Esophagus (tissue), 2 donors: ENCODE measurements at regions not wholly inside any gene's neighbourhood (a gene's known extent, or its start where the extent isn't known, plus 50 kb on each side); places are given as distances from the start of the nearest gene placed in this dataset.

ENCODE experiments used
- H3K27ac ChIP-seq, 2 donors: one replicate each; pipeline ENCODE4 v1.5.1; 2013; ENCODE audit warnings: low read depth in 2 of 2, mild to moderate bottlenecking in 2 of 2, inconsistent platforms in 1 of 2, low read length in 1 of 2, moderate library complexity in 1 of 2
- H3K27me3 ChIP-seq, 2 donors: one replicate each; pipeline ENCODE4 v1.6.1; 2013; ENCODE audit warnings: low read length in 2 of 2, control low read depth in 1 of 2, mild to moderate bottlenecking in 1 of 2; ENCODE audit not compliant: insufficient read depth in 2 of 2, control insufficient read depth in 1 of 2
- H3K36me3 ChIP-seq, 2 donors: one replicate each; pipeline ENCODE4 v1.6.1; 2013; ENCODE audit warnings: low read length in 1 of 2; ENCODE audit not compliant: control insufficient read depth in 2 of 2, insufficient read depth in 2 of 2
- H3K4me1 ChIP-seq, 2 donors: one replicate each; pipeline ENCODE4 v1.6.1; 2013; ENCODE audit warnings: low read length in 1 of 2; ENCODE audit not compliant: control insufficient read depth in 2 of 2, insufficient read depth in 2 of 2
- H3K4me3 ChIP-seq, 2 donors: one replicate each; pipeline ENCODE4 v1.5.1; 2013; ENCODE audit warnings: low read length in 2 of 2, mild to moderate bottlenecking in 2 of 2, low read depth in 1 of 2, moderate library complexity in 1 of 2
- H3K9me3 ChIP-seq, 2 donors: one replicate each; pipeline ENCODE4 v1.6.1; 2013; ENCODE audit warnings: mild to moderate bottlenecking in 2 of 2, low read depth in 1 of 2, low read length in 1 of 2, moderate library complexity in 1 of 2; ENCODE audit not compliant: control insufficient read depth in 2 of 2, insufficient read depth in 1 of 2
- WGBS, 2 donors: extraction: QIAGEN DNeasy Blood & Tissue Kit; methylation state at CpG; one replicate each; pipeline ENCODE4 v1.1.7; 2013; 5-methylcytosine and 5-hydroxymethylcytosine counted together
- donor health status: healthy with polysubstance abuse.
- donor health status: Bipolar disorder and iron deficiency.

DNA sequence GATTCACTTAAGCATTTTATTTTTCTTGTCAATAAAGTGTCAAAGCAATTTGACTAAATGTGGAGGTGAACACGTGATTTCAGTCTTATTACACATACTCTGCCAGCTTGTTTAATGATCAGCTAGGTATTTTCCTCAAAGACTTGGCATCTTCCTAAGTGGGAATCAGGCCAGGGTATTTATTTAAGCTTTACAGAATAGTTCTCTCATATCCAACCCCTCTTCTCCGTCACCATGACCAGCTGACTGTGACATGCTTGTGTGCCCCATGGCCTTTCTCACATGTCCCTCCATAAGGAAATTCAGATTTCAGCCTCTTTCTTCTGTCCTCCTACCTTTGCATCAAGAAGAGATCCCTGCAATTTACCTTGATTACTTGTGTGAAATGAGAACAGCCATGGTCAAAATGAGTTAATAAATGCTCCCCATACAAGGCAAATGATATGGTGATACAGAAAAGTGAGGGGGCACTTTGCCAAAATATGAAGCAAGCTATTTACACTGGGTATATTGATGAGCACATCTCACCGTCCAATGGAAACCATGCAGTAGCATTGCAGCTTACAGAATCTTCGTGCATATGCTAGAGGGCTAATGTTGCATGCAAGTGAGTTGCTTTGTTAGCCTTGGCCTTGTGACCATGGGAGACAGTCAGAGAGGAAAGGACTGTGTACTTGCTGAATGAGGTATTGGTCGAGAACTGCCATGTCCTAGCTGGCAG, 202.2 kb downstream of the RNF152 start:
- 67 to 70% methylated on average over 5 of the region's 5 CpGs for WGBS, 2 donors
- no peaks in the 10 kb centered on the region for H3K36me3 ChIP-seq
- H3K4me1 ChIP-seq, result no peaks in the 10 kb centered on the region
- H3K27me3 ChIP-seq, result no peaks in the 10 kb centered on the region
- H3K4me3 ChIP-seq, result no peak overlapping the region
- no peak overlapping the region for H3K27ac ChIP-seq
- no peaks in the 10 kb centered on the region for H3K9me3 ChIP-seq

- no peaks in the 10 kb centered on the region for H3K9me3 ChIP-seq
- WGBS, 2 donors, result 79 to 88% methylated on average over 8 of the region's 8 CpGs
- no peaks in the 10 kb centered on the region for H3K27me3 ChIP-seq
- H3K36me3 ChIP-seq, result no peaks in the 10 kb centered on the region
- no peaks in the 10 kb centered on the region for H3K4me1 ChIP-seq
- no peak overlapping the region for H3K4me3 ChIP-seq
- H3K27ac ChIP-seq, result no peak overlapping the region
These were observed 205.5 kb downstream of the RNF152 start for GRCh38 chr18:61687317-61687716.

- H3K4me3 ChIP-seq, result no peak overlapping the region
- H3K27ac ChIP-seq, result no peak overlapping the region
- WGBS, 2 donors, result 71 to 84% methylated on average over 2 of the region's 2 CpGs
- H3K4me1 ChIP-seq, result no peaks in the 10 kb centered on the region
- H3K27me3 ChIP-seq, result no peaks in the 10 kb centered on the region
- H3K36me3 ChIP-seq, result no peaks in the 10 kb centered on the region
- peaks cover 0 to 3% of the 10 kb centered on the region in 2 donors for H3K9me3 ChIP-seq
These were observed 209.0 kb downstream of the RNF152 start for GRCh38 chr18:61683856-61684255.

- no peaks in the 10 kb centered on the region for H3K4me1 ChIP-seq
- 82 to 83% methylated on average over 2 of the region's 2 CpGs for WGBS, 2 donors
These were observed 211.7 kb downstream of the RNF152 start for GRCh38 chr18:61681065-61681464.

DNA sequence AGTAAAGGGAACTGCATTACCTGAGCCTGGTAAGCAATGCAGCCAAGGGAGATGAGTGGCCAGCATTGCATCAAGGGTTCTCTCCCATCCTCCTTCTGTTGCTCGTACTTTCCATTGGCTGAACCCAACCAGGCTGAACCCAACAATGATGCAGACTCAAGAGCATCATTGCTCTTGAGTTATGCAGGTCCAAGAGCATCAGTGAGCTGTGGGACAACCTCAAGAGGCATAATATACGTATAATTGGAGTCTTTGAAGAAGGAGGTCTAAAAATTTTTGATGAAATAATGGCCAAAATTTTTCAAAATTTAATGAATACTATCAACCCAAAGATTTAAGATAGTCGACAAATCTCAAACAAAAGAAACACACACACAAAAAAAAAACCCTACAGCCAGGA, 213.0 kb downstream of the RNF152 start:
- Histone ChIP-seq H3K27ac (no peak overlapping the region), H3K27me3 (no peaks in the 10 kb centered on the region), H3K9me3 (peaks cover 0 to 3% of the 10 kb centered on the region in 2 donors), H3K36me3 (no peaks in the 10 kb centered on the region), H3K4me1 (no peaks in the 10 kb centered on the region), H3K4me3 (no peak overlapping the region)
- 81 to 84% methylated on average over 3 of the region's 3 CpGs for WGBS, 2 donors

More at GRCh38 chr18:61681065-61681464, 211.7 kb downstream of the RNF152 start:
- Histone ChIP-seq H3K27me3 (no peaks in the 10 kb centered on the region), H3K27ac (no peak overlapping the region), H3K4me3 (no peak overlapping the region), H3K9me3 (peaks cover 0 to 3% of the 10 kb centered on the region in 2 donors), H3K36me3 (no peaks in the 10 kb centered on the region)

- H3K36me3 ChIP-seq, result no peaks in the 10 kb centered on the region
These were observed 215.3 kb downstream of the RNF152 start for GRCh38 chr18:61677435-61677970.

GRCh38 chr18:61676773-61677434, 215.9 kb downstream of the RNF152 start:
- H3K4me3 ChIP-seq, result no peak overlapping the region
- no peak overlapping the region for H3K27ac ChIP-seq
- peaks cover 0 to 3% of the 10 kb centered on the region in 2 donors for H3K9me3 ChIP-seq
- H3K36me3 ChIP-seq, result no peaks in the 10 kb centered on the region
- no peaks in the 10 kb centered on the region for H3K4me1 ChIP-seq
- H3K27me3 ChIP-seq, result no peaks in the 10 kb centered on the region
- 78 to 84% methylated on average over 2 of the region's 2 CpGs for WGBS, 2 donors

More at GRCh38 chr18:61677435-61677970, 215.3 kb downstream of the RNF152 start:
- H3K4me1 ChIP-seq, result no peaks in the 10 kb centered on the region
- no peaks in the 10 kb centered on the region for H3K27me3 ChIP-seq
- no peak overlapping the region for H3K4me3 ChIP-seq
- H3K27ac ChIP-seq, result no peak overlapping the region
- peaks cover 0 to 3% of the 10 kb centered on the region in 2 donors for H3K9me3 ChIP-seq
- WGBS, 2 donors, result 72 to 76% methylated on average over 4 of the region's 4 CpGs

- no peak overlapping the region for H3K4me3 ChIP-seq
- no peaks in the 10 kb centered on the region for H3K9me3 ChIP-seq
- no peaks in the 10 kb centered on the region for H3K4me1 ChIP-seq
- H3K27ac ChIP-seq, result no peak overlapping the region
- H3K27me3 ChIP-seq, result no peaks in the 10 kb centered on the region
- WGBS, 2 donors, result 63 to 72% methylated on average over 1 of the region's 1 CpG
- H3K36me3 ChIP-seq, result no peaks in the 10 kb centered on the region
These were observed 223.5 kb downstream of the RNF152 start for GRCh38 chr18:61669320-61669719.

- Histone ChIP-seq H3K9me3 (no peaks in the 10 kb centered on the region), H3K27ac (no peak overlapping the region)
- WGBS, 2 donors, result 95 to 98% methylated on average over 2 of the region's 2 CpGs
These were observed 225.8 kb downstream of the RNF152 start for GRCh38 chr18:61666876-61667590.

More at GRCh38 chr18:61666876-61667590, 225.8 kb downstream of the RNF152 start:
- no peaks in the 10 kb centered on the region for H3K36me3 ChIP-seq
- no peak overlapping the region for H3K4me3 ChIP-seq
- H3K4me1 ChIP-seq, result no peaks in the 10 kb centered on the region
- H3K27me3 ChIP-seq, result no peaks in the 10 kb centered on the region
